Spleen (tissue), 7 donors: ENCODE measurements at regions not wholly inside any gene's neighbourhood (a gene's known extent, or its start where the extent isn't known, plus 50 kb on each side); places are given as distances from the start of the nearest gene placed in this dataset.

Experiments
- POLR2A ChIP-seq, 3 donors: fragments of 450-650 bp; IDR thresholded peaks; one replicate each; pipeline ENCODE4 v1.5.1; 2017; ENCODE audit warnings: antibody characterized with exemption in 3 of 3, mild to moderate bottlenecking in 1 of 3
- TF ChIP-seq, protein P1 (sequence below), 11 experiments: fragments of 200-600 bp in 7 of 11; fragments of 450-650 bp in 4 of 11; sonication (generic) in 4 of 11; IDR thresholded peaks in 8 of 11; conservative IDR thresholded peaks in 3 of 11; 1 replicate in 7 of 11; 2 replicates in 4 of 11; pipeline versions ENCODE4 v1.4.0 to v1.8.0; 2016 to 2021; ENCODE audit warnings: antibody characterized with exemption in 11 of 11, inconsistent platforms in 4 of 11, mild to moderate bottlenecking in 1 of 11
- donor health status: DM: no; HTN: no; CAD: no; lungs with moderate emphysema.
- donor health status: DM: no; HTN: no; CAD: no.
- donor health status: DM: no; HTN: no; CAD: no.

DNA sequence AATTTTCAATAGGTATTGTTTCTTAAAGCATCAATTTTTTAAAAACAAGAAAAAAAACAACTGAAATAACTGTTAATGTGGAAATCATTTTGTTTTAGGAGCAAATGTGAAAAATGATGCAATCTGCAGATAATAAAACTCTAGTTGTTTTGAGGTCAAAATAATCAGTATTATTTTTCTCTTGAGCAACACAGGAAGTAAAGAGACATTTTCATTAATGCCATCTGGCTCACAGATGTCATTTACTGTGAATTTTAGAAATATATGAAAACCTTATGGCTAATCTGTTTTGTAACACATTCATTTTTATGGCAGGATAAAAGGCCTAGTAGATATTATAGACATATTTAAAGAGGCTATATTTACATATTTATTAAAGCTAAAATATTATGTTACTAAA is 141.6 kb downstream of the PCDH18 start:
- no peak for TF ChIP-seq POLR2A (IDR thresholded peaks at IDR 0.05)
- TF ChIP-seq, protein P1, sequence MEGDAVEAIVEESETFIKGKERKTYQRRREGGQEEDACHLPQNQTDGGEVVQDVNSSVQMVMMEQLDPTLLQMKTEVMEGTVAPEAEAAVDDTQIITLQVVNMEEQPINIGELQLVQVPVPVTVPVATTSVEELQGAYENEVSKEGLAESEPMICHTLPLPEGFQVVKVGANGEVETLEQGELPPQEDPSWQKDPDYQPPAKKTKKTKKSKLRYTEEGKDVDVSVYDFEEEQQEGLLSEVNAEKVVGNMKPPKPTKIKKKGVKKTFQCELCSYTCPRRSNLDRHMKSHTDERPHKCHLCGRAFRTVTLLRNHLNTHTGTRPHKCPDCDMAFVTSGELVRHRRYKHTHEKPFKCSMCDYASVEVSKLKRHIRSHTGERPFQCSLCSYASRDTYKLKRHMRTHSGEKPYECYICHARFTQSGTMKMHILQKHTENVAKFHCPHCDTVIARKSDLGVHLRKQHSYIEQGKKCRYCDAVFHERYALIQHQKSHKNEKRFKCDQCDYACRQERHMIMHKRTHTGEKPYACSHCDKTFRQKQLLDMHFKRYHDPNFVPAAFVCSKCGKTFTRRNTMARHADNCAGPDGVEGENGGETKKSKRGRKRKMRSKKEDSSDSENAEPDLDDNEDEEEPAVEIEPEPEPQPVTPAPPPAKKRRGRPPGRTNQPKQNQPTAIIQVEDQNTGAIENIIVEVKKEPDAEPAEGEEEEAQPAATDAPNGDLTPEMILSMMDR (IDR thresholded peaks at IDR 0.05 in 8 of 11, conservative IDR thresholded peaks at IDR 0.05 in 3 of 11) = no peak
